Sigmoid colon (tissue), 4 donors: ENCODE measurements at regions not wholly inside any gene's neighbourhood (a gene's known extent, or its start where the extent isn't known, plus 50 kb on each side); places are given as distances from the start of the nearest gene placed in this dataset.

Source experiments
- POLR2A ChIP-seq, 2 donors: fragments of 450-650 bp; IDR thresholded peaks; one replicate each; pipeline ENCODE4 v1.6.1; 2016; ENCODE audit warnings: antibody characterized with exemption in 2 of 2, mild to moderate bottlenecking in 2 of 2, moderate library complexity in 2 of 2
- POLR2AphosphoS5 ChIP-seq, 4 donors: sonication (generic); formaldehyde crosslinking; IDR thresholded peaks; one replicate each; pipeline ENCODE4 v1.6.1; 2017; ENCODE audit warnings: antibody characterized with exemption in 4 of 4

DNA sequence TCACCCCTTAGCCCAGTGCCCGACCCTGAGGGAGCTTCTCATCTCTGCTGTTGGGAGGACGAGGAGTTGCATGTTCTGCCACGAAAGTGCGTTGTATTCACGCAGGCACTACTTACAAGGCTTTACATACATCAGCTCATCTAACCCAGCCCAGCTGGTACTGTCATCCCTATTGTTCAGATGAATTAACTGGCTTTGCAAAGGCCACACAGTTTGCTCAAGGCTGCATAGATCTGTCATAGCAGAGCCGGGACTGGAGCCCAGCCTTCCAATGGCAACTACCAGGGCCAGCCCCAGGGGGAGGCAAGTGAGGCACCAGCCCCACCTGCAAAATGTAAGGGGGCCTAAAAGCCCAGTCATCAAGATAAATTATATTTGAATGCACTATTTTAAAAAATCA lies 257.6 kb downstream of the NFATC2 start:
- TF ChIP-seq POLR2A (IDR thresholded peaks at IDR 0.05) (no peak), POLR2AphosphoS5 (IDR thresholded peaks at IDR 0.05) (no peak)
